Stimulated activated memory B cell treated with anti-CD40 and anti-IgM and Interleukin-4, amounts not matched to agents 10 μg/mL and 1 μg/mL and 100 μg/mL, for 72 hours (primary cell): ENCODE measurements at regions not wholly inside any gene's neighbourhood (a gene's known extent, or its start where the extent isn't known, plus 50 kb on each side); places are given as distances from the start of the nearest gene placed in this dataset.
A peak's percentile ranks its signal among the peaks of the same experiment; 100 is the strongest.
"Not testable (repeated sequence)": the region's sequence is repeated elsewhere in the genome, so short reads cannot be mapped to it uniquely, and the experiment has no call there.

Experiments
- ATAC-seq: fragments of 150-1000 bp; cut with Tn5 transposase; 2 replicates; pipeline ENCODE4 v1.10.0; 2021
- H3K27ac Mint-ChIP-seq: one replicate; pipeline ENCODE4 v1.8.0; 2022; ENCODE audit warnings: mild to moderate bottlenecking, mixed read lengths
- H3K27me3 Mint-ChIP-seq: one replicate; pipeline ENCODE4 v1.8.0; 2022; ENCODE audit warnings: mixed read lengths
- H3K36me3 Mint-ChIP-seq: one replicate; pipeline ENCODE4 v1.8.0; 2022; ENCODE audit warnings: mixed read lengths
- H3K4me1 Mint-ChIP-seq: one replicate; pipeline ENCODE4 v1.8.0; 2022; ENCODE audit warnings: mixed read lengths
- H3K4me3 Mint-ChIP-seq: one replicate; pipeline ENCODE4 v1.8.0; 2022; ENCODE audit warnings: mild to moderate bottlenecking, moderate library complexity, mixed read lengths
- H3K9me3 Mint-ChIP-seq: one replicate; pipeline ENCODE4 v1.8.0; 2022; ENCODE audit warnings: mixed read lengths

GRCh38 chr12:59122784-59123183, 202.5 kb upstream of the LRIG3 start:
- H3K4me1 Mint-ChIP-seq, result no peaks in the 10 kb centered on the region
- no peaks in the 10 kb centered on the region for H3K36me3 Mint-ChIP-seq
- no peaks in the 10 kb centered on the region for H3K27me3 Mint-ChIP-seq
- peaks cover 5% of the 10 kb centered on the region for H3K9me3 Mint-ChIP-seq
- no peak for ATAC-seq
- no peak overlapping the region for H3K27ac Mint-ChIP-seq
- H3K4me3 Mint-ChIP-seq, result no peak overlapping the region

GRCh38 chr12:59121451-59121850, 201.1 kb upstream of the LRIG3 start:
- Mint-ChIP-seq H3K27me3 (no peaks in the 10 kb centered on the region), H3K4me3 (no peak overlapping the region), H3K27ac (no peak overlapping the region), H3K4me1 (no peaks in the 10 kb centered on the region), H3K9me3 (no peaks in the 10 kb centered on the region), H3K36me3 (no peaks in the 10 kb centered on the region)
- ATAC-seq, result no peak

- no peaks in the 10 kb centered on the region for H3K4me1 Mint-ChIP-seq
- no peak overlapping the region for H3K4me3 Mint-ChIP-seq
- no peaks in the 10 kb centered on the region for H3K9me3 Mint-ChIP-seq
- no peak for ATAC-seq
- H3K36me3 Mint-ChIP-seq, result no peaks in the 10 kb centered on the region
- H3K27me3 Mint-ChIP-seq, result no peaks in the 10 kb centered on the region
- H3K27ac Mint-ChIP-seq, result no peak overlapping the region
These were observed 199.4 kb upstream of the LRIG3 start for GRCh38 chr12:59119676-59120075.

- no peaks in the 10 kb centered on the region for H3K36me3 Mint-ChIP-seq
- no peaks in the 10 kb centered on the region for H3K27me3 Mint-ChIP-seq
- H3K4me3 Mint-ChIP-seq, result no peak overlapping the region
- no peaks in the 10 kb centered on the region for H3K4me1 Mint-ChIP-seq
- no peaks in the 10 kb centered on the region for H3K9me3 Mint-ChIP-seq
- no peak for ATAC-seq
- no peak overlapping the region for H3K27ac Mint-ChIP-seq
These were observed 198.1 kb upstream of the LRIG3 start for GRCh38 chr12:59118356-59118755.

GRCh38 chr12:59115995-59116394, 195.7 kb upstream of the LRIG3 start:
- ATAC-seq, result no peak
- Mint-ChIP-seq H3K9me3 (no peaks in the 10 kb centered on the region), H3K4me3 (no peak overlapping the region), H3K36me3 (no peaks in the 10 kb centered on the region), H3K4me1 (no peaks in the 10 kb centered on the region), H3K27me3 (no peaks in the 10 kb centered on the region), H3K27ac (no peak overlapping the region)

GRCh38 chr12:59115526-59115925, 195.2 kb upstream of the LRIG3 start:
- no peaks in the 10 kb centered on the region for H3K36me3 Mint-ChIP-seq
- H3K4me3 Mint-ChIP-seq, result no peak overlapping the region
- ATAC-seq, result no peak

GRCh38 chr12:59113831-59114615, 193.7 kb upstream of the LRIG3 start:
- no peaks in the 10 kb centered on the region for H3K36me3 Mint-ChIP-seq
- peak; percentile 48 for ATAC-seq
- no peaks in the 10 kb centered on the region for H3K27me3 Mint-ChIP-seq
- no peak overlapping the region for H3K4me3 Mint-ChIP-seq
- H3K9me3 Mint-ChIP-seq, result no peaks in the 10 kb centered on the region
- no peaks in the 10 kb centered on the region for H3K4me1 Mint-ChIP-seq
- no peak overlapping the region for H3K27ac Mint-ChIP-seq

More at GRCh38 chr12:59115526-59115925, 195.2 kb upstream of the LRIG3 start:
- no peaks in the 10 kb centered on the region for H3K4me1 Mint-ChIP-seq
- H3K27ac Mint-ChIP-seq, result no peak overlapping the region
- H3K27me3 Mint-ChIP-seq, result no peaks in the 10 kb centered on the region
- no peaks in the 10 kb centered on the region for H3K9me3 Mint-ChIP-seq

- H3K27ac Mint-ChIP-seq, result no peak overlapping the region
These were observed 191.5 kb upstream of the LRIG3 start for GRCh38 chr12:59111851-59112250.

GRCh38 chr12:59108516-59108915, 188.2 kb upstream of the LRIG3 start:
- not testable (repeated sequence) for H3K4me1 Mint-ChIP-seq, H3K27me3 Mint-ChIP-seq, H3K36me3 Mint-ChIP-seq, ATAC-seq, H3K4me3 Mint-ChIP-seq, H3K9me3 Mint-ChIP-seq, H3K27ac Mint-ChIP-seq

More at GRCh38 chr12:59111851-59112250, 191.5 kb upstream of the LRIG3 start:
- Mint-ChIP-seq H3K4me1 (no peaks in the 10 kb centered on the region), H3K27me3 (no peaks in the 10 kb centered on the region), H3K9me3 (no peaks in the 10 kb centered on the region), H3K4me3 (no peak overlapping the region), H3K36me3 (no peaks in the 10 kb centered on the region)
- no peak for ATAC-seq

GRCh38 chr12:59100585-59100984, 180.3 kb upstream of the LRIG3 start:
- Mint-ChIP-seq H3K27me3 (no peaks in the 10 kb centered on the region), H3K27ac (no peak overlapping the region), H3K9me3 (no peaks in the 10 kb centered on the region), H3K4me1 (no peaks in the 10 kb centered on the region), H3K4me3 (no peak overlapping the region), H3K36me3 (no peaks in the 10 kb centered on the region)
- no peak for ATAC-seq

- no peaks in the 10 kb centered on the region for H3K36me3 Mint-ChIP-seq
- no peaks in the 10 kb centered on the region for H3K4me1 Mint-ChIP-seq
- H3K4me3 Mint-ChIP-seq, result no peak overlapping the region
- H3K9me3 Mint-ChIP-seq, result no peaks in the 10 kb centered on the region
- no peak for ATAC-seq
- no peaks in the 10 kb centered on the region for H3K27me3 Mint-ChIP-seq
- no peak overlapping the region for H3K27ac Mint-ChIP-seq
These were observed 177.6 kb upstream of the LRIG3 start for GRCh38 chr12:59097876-59098275.

GRCh38 chr12:59096246-59096645, 175.9 kb upstream of the LRIG3 start:
- Mint-ChIP-seq H3K9me3 (no peaks in the 10 kb centered on the region), H3K36me3 (no peaks in the 10 kb centered on the region), H3K4me3 (no peak overlapping the region), H3K4me1 (no peaks in the 10 kb centered on the region), H3K27me3 (no peaks in the 10 kb centered on the region), H3K27ac (no peak overlapping the region)
- ATAC-seq, result no peak

- Mint-ChIP-seq H3K9me3 (no peaks in the 10 kb centered on the region), H3K4me1 (no peaks in the 10 kb centered on the region), H3K27me3 (no peaks in the 10 kb centered on the region), H3K4me3 (no peak overlapping the region), H3K27ac (no peak overlapping the region), H3K36me3 (no peaks in the 10 kb centered on the region)
- ATAC-seq, result no peak
These were observed 172.9 kb upstream of the LRIG3 start for GRCh38 chr12:59093073-59093772.

- Mint-ChIP-seq H3K27me3 (no peaks in the 10 kb centered on the region), H3K4me1 (no peaks in the 10 kb centered on the region), H3K36me3 (no peaks in the 10 kb centered on the region), H3K27ac (no peak overlapping the region), H3K9me3 (no peaks in the 10 kb centered on the region), H3K4me3 (no peak overlapping the region)
- ATAC-seq, result no peak
These were observed 168.4 kb upstream of the LRIG3 start for GRCh38 chr12:59088673-59089072.

- Mint-ChIP-seq H3K36me3 (no peaks in the 10 kb centered on the region), H3K4me1 (no peaks in the 10 kb centered on the region), H3K27ac (no peak overlapping the region), H3K4me3 (no peak overlapping the region), H3K27me3 (no peaks in the 10 kb centered on the region), H3K9me3 (no peaks in the 10 kb centered on the region)
- ATAC-seq, result no peak
These were observed 167.4 kb upstream of the LRIG3 start for GRCh38 chr12:59087691-59088090.

GRCh38 chr12:59087077-59087673, 166.9 kb upstream of the LRIG3 start:
- Mint-ChIP-seq H3K27me3 (no peaks in the 10 kb centered on the region), H3K4me3 (no peak overlapping the region), H3K9me3 (no peaks in the 10 kb centered on the region), H3K27ac (no peak overlapping the region), H3K4me1 (no peaks in the 10 kb centered on the region), H3K36me3 (no peaks in the 10 kb centered on the region)
- ATAC-seq, result no peak
